CD8-positive, alpha-beta memory T cell (primary cell): ENCODE measurements at regions not wholly inside any gene's neighbourhood (a gene's known extent, or its start where the extent isn't known, plus 50 kb on each side); places are given as distances from the start of the nearest gene placed in this dataset.

ENCODE experiments used
- CTCF ChIA-PET: fragments of 350-600 bp; sonication (Branson Sonifier 250); formaldehyde crosslinking; loops from one replicate; lab custom pipeline; 2021; ENCODE audit warnings: antibody characterized with exemption; lab: Charles Lee
- POLR2A ChIA-PET: fragments of 350-600 bp; sonication (Branson Sonifier 250); formaldehyde crosslinking; loops from one replicate; lab custom pipeline; 2021; ENCODE audit warnings: antibody characterized with exemption; lab: Charles Lee
- DNase-seq, 5 donors: peaks; one replicate each; pipeline versions ENCODE4 v3.0.0 to v3.0.0-alpha.2; 2020 to 2022; ENCODE audit warnings: mixed read lengths in 1 of 5
- H3K27ac ChIP-seq: one replicate; pipeline ENCODE4 v1.7.0; 2013; ENCODE audit warnings: low read depth, mild to moderate bottlenecking, low read length, moderate library complexity
- H3K27me3 ChIP-seq: 2 replicates; pipeline ENCODE4 v1.7.0; 2013; ENCODE audit warnings: low read length, mild to moderate bottlenecking; ENCODE audit not compliant: insufficient read depth, poor library complexity, severe bottlenecking
- H3K36me3 ChIP-seq: 2 replicates; pipeline ENCODE4 v1.7.0; 2013; ENCODE audit warnings: mild to moderate bottlenecking, low read length, moderate library complexity; ENCODE audit not compliant: insufficient read depth
- H3K4me1 ChIP-seq: 2 replicates; pipeline ENCODE4 v1.7.0; 2013; ENCODE audit warnings: mild to moderate bottlenecking, low read length, moderate library complexity; ENCODE audit not compliant: insufficient read depth
- H3K4me3 ChIP-seq: 2 replicates; pipeline ENCODE4 v1.7.0; 2013; ENCODE audit warnings: mild to moderate bottlenecking, low read length
- H3K9me3 ChIP-seq: 2 replicates; pipeline ENCODE4 v1.7.0; 2013; ENCODE audit warnings: mild to moderate bottlenecking, low read length
- H3K27ac Mint-ChIP-seq, 8 donors: one replicate each; pipeline ENCODE4 v1.8.0; 2020 to 2021; ENCODE audit warnings: mixed read lengths in 8 of 8, mild to moderate bottlenecking in 6 of 8, inconsistent platforms in 3 of 8, moderate library complexity in 3 of 8
- H3K27me3 Mint-ChIP-seq, 2 donors: one replicate each; pipeline ENCODE4 v1.8.0; 2020 to 2021; ENCODE audit warnings: mixed read lengths in 2 of 2, mild to moderate bottlenecking in 1 of 2, moderate library complexity in 1 of 2
- H3K36me3 Mint-ChIP-seq, 3 donors: one replicate each; pipeline ENCODE4 v1.8.0; 2020 to 2021; ENCODE audit warnings: mixed read lengths in 3 of 3, inconsistent platforms in 1 of 3, mild to moderate bottlenecking in 1 of 3
- H3K4me1 Mint-ChIP-seq, 3 donors: one replicate each; pipeline ENCODE4 v1.8.0; 2020 to 2021; ENCODE audit warnings: mixed read lengths in 3 of 3, inconsistent platforms in 1 of 3, mild to moderate bottlenecking in 1 of 3
- H3K4me3 Mint-ChIP-seq, 7 donors: one replicate each; pipeline ENCODE4 v1.8.0; 2020 to 2021; ENCODE audit warnings: mixed read lengths in 7 of 7, mild to moderate bottlenecking in 6 of 7, moderate library complexity in 4 of 7, inconsistent platforms in 2 of 7
- H3K9me3 Mint-ChIP-seq, 5 donors: one replicate each; pipeline ENCODE4 v1.8.0; 2020 to 2022; ENCODE audit warnings: mixed read lengths in 5 of 5, mild to moderate bottlenecking in 3 of 5, moderate library complexity in 2 of 5, inconsistent platforms in 1 of 5

DNA sequence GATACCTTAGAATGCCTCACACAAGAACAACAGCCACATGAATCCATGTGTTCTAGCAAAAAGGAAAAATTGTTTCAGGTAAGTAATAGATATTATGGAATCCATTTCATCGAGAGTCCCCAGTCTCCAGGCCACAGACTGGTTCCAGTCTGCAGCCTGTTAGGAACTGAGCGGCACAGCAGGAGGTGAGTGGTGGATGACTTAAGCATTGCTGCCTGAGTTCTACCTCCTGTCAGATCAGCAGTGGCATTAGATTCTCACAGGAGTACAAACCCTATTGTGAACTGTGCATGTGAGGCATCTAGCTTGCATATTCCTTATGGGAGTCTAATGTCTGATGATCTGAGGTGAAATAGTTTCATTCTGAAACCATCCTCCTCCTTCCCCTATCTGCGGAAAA is 207.0 kb downstream of the CSNK1G3 start:
- H3K9me3 Mint-ChIP-seq = peaks cover 0 to 3% (median 0%) of the 10 kb centered on the region in 5 donors
- ChIA-PET POLR2A (no interaction called here), CTCF (no interaction called here)
- H3K4me1 Mint-ChIP-seq = no peaks in the 10 kb centered on the region
- H3K36me3 Mint-ChIP-seq = no peaks in the 10 kb centered on the region
- no peak overlapping the region for H3K27ac ChIP-seq
- H3K4me3 ChIP-seq = no peak overlapping the region
- no peaks in the 10 kb centered on the region for H3K9me3 ChIP-seq
- no peaks in the 10 kb centered on the region for H3K27me3 Mint-ChIP-seq
- no peaks in the 10 kb centered on the region for H3K27me3 ChIP-seq
- no peak overlapping the region for H3K4me3 Mint-ChIP-seq
- no peak for DNase-seq
- no peaks in the 10 kb centered on the region for H3K36me3 ChIP-seq
- H3K27ac Mint-ChIP-seq = no peak overlapping the region
- no peaks in the 10 kb centered on the region for H3K4me1 ChIP-seq

DNA sequence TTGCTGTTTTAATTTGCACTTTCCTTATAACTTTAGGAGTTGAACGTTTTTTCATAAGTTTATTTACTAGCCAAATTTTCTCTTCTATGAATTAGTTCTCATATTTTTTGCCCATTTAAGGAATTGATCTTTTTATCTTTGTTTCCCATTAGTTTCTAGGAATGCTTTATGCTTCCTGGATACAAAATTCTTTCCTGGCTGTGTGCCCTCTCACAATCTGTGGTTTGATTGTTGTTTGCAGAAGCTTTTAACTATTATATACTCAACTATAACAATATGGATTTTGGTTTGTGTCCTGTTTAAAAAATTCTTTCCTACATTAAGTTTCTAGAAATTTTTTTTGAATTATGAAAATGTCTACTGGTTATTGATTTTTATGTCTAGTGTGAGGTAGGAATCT is 206.3 kb downstream of the CSNK1G3 start:
- ChIA-PET CTCF (no interaction called here), POLR2A (no interaction called here)
- Histone ChIP-seq H3K4me3 (no peak overlapping the region), H3K9me3 (no peaks in the 10 kb centered on the region), H3K27me3 (no peaks in the 10 kb centered on the region), H3K4me1 (no peaks in the 10 kb centered on the region), H3K36me3 (no peaks in the 10 kb centered on the region), H3K27ac (no peak overlapping the region)
- no peak for DNase-seq
- Mint-ChIP-seq H3K9me3 (peaks cover 0 to 4% (median 3%) of the 10 kb centered on the region in 5 donors), H3K27me3 (no peaks in the 10 kb centered on the region), H3K36me3 (no peaks in the 10 kb centered on the region), H3K4me1 (no peaks in the 10 kb centered on the region), H3K27ac (no peak overlapping the region), H3K4me3 (no peak overlapping the region)

DNA sequence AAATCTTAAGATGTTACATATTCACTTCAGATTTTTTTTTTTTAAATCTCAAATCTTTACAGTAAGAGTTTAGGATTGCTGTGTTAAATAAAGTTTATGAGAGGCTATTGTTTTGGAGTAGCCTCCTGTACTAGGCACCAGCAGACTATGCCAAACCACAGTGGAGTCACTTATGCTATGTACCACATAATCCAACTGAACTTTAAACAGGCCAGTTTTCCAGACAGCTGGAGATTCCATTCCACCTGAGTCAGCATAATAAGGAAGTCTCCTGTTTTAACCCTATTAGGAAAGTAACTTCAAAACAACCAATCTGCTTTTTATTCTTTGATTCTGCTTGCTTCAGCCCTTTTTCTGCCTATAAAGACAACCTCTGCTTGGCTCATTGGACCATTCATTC is 205.2 kb downstream of the CSNK1G3 start:
- no peaks in the 10 kb centered on the region for H3K4me1 ChIP-seq
- no peaks in the 10 kb centered on the region for H3K27me3 ChIP-seq
- Mint-ChIP-seq H3K4me3 (no peak overlapping the region), H3K27me3 (no peaks in the 10 kb centered on the region), H3K9me3 (peaks cover 0 to 10% (median 4%) of the 10 kb centered on the region in 5 donors), H3K27ac (no peak overlapping the region), H3K4me1 (no peaks in the 10 kb centered on the region), H3K36me3 (no peaks in the 10 kb centered on the region)
- H3K9me3 ChIP-seq = no peaks in the 10 kb centered on the region
- H3K4me3 ChIP-seq = no peak overlapping the region
- no peak for DNase-seq
- POLR2A ChIA-PET = no interaction called here
- CTCF ChIA-PET = no interaction called here
- H3K36me3 ChIP-seq = no peaks in the 10 kb centered on the region
- H3K27ac ChIP-seq = no peak overlapping the region

DNA sequence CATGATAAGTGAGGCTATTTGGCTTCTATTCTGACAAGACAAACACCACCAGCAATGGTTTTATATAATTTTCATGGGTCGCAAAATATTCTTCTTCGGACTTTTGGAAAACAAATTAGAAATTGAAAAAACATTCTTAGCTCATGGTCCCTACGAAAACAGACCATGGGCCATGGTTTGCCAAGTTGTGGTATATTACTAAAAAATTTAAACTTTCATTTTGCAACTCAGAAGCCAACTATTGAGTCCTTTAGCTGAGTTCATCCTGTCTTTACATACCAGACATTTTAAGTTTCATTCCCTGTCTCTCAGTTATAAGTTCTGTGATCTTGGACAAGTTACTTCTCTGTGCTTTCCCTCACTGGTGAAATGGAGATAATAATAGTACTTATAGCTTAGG is 198.1 kb downstream of the CSNK1G3 start:
- Mint-ChIP-seq H3K27me3 (peaks cover 0 to 1% of the 10 kb centered on the region in 2 donors), H3K27ac (no peak overlapping the region), H3K4me3 (no peak overlapping the region), H3K9me3 (peaks cover 0 to 12% (median 7%) of the 10 kb centered on the region in 5 donors), H3K36me3 (no peaks in the 10 kb centered on the region), H3K4me1 (no peaks in the 10 kb centered on the region)
- DNase-seq = no peak
- Histone ChIP-seq H3K4me3 (no peak overlapping the region), H3K27ac (no peak overlapping the region), H3K27me3 (no peaks in the 10 kb centered on the region), H3K4me1 (no peaks in the 10 kb centered on the region), H3K36me3 (no peaks in the 10 kb centered on the region), H3K9me3 (no peaks in the 10 kb centered on the region)
- CTCF ChIA-PET = interaction anchor here (0.6 kb wide), 1 partner anchor 726 kb away, joined by 3 read pairs; no protein-coding TSS in a partner anchor
- POLR2A ChIA-PET = no interaction called here

DNA sequence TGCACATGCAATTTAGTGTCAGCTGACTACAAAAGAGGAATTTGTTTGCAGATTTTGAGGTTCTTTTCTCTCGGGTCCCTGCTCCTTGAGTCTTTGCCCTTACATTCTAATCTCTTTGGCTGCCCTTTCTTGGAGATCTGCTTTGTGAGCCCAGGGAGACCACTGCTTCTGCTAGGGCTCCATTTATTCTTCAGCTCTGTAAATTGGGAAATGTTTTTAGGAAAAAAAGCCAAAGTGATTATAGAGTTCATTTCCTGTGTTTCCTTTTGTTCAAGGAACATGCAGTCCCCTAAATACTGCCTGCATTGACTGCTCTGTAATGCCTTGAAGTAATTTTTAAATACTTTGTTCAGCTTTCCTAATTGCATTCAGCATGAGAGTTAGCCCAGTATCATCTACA is 197.4 kb downstream of the CSNK1G3 start:
- no peak overlapping the region for H3K4me3 Mint-ChIP-seq
- Histone ChIP-seq H3K4me1 (no peaks in the 10 kb centered on the region), H3K27me3 (no peaks in the 10 kb centered on the region), H3K4me3 (no peak overlapping the region), H3K36me3 (no peaks in the 10 kb centered on the region), H3K27ac (no peak overlapping the region), H3K9me3 (no peaks in the 10 kb centered on the region)
- peaks cover 0 to 1% of the 10 kb centered on the region in 2 donors for H3K27me3 Mint-ChIP-seq
- no peaks in the 10 kb centered on the region for H3K36me3 Mint-ChIP-seq
- peaks cover 0 to 12% (median 7%) of the 10 kb centered on the region in 5 donors for H3K9me3 Mint-ChIP-seq
- no peaks in the 10 kb centered on the region for H3K4me1 Mint-ChIP-seq
- no peak for DNase-seq
- H3K27ac Mint-ChIP-seq = peak overlapping the region in 1 of 8 donors; percentile 11
- CTCF ChIA-PET = no interaction called here
- POLR2A ChIA-PET = no interaction called here

DNA sequence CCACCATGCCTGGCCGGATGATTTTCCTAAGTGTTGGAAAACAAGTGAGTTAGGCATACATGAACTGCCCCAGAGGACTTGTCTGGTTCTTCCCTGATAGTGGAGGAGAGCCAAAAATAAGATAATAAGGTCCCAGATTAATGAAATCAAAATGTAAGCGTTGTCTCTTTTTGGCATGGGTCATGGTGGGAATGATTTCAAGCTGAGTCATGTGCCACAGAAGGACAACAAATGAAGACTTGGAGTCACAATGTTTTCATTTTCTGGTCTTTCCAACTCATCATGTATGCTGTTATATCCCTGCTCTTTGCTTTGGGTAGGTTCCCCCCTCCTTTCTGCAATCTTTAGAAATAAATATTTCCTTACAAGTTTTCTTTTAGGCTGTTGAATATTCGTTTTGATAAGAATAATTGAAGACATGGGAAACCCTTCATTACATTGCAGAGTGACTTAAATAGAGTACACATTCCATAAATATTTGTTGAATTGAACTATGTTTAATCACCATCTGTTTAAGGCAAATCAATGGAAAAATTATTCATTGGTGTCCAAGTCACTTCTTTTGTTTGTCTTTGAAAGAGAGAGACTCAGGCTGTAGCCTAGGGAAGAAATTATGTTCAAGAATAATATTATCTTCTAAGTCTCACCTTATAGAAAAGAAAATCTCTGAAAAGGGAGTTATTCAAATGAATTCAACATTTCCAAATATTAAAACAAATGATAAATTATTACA is 196.3 kb downstream of the CSNK1G3 start:
- no peaks in the 10 kb centered on the region for H3K4me1 ChIP-seq
- POLR2A ChIA-PET = no interaction called here
- H3K27ac ChIP-seq = no peak overlapping the region
- no peak overlapping the region for H3K4me3 Mint-ChIP-seq
- no peaks in the 10 kb centered on the region for H3K4me1 Mint-ChIP-seq
- no peaks in the 10 kb centered on the region for H3K27me3 ChIP-seq
- no peak overlapping the region for H3K27ac Mint-ChIP-seq
- H3K27me3 Mint-ChIP-seq = peaks cover 0 to 1% of the 10 kb centered on the region in 2 donors
- CTCF ChIA-PET = no interaction called here
- no peaks in the 10 kb centered on the region for H3K36me3 ChIP-seq
- H3K9me3 Mint-ChIP-seq = peaks cover 0 to 11% (median 4%) of the 10 kb centered on the region in 5 donors
- no peak for DNase-seq
- H3K9me3 ChIP-seq = no peaks in the 10 kb centered on the region
- H3K36me3 Mint-ChIP-seq = no peaks in the 10 kb centered on the region
- H3K4me3 ChIP-seq = no peak overlapping the region

DNA sequence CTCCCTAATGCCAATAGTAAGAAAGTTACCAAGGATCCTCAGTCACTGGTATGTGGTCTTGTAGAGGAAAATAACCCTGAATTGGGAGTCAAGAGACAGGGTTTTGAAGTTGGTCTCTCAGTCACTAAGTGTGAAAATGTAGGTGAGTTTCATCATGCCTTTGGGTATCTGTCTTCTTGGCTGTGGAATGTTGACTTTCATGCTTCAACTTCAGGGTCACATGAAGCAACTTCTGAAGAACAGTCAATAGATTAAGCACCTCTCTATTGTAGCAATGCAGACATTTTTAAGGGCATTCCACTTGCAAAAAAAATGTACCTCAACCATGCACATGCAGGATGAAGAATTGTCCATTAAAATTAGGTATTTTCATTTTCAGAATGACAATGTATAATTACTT is 194.6 kb downstream of the CSNK1G3 start:
- no peak overlapping the region for H3K4me3 ChIP-seq
- CTCF ChIA-PET = no interaction called here
- DNase-seq = no peak

DNA sequence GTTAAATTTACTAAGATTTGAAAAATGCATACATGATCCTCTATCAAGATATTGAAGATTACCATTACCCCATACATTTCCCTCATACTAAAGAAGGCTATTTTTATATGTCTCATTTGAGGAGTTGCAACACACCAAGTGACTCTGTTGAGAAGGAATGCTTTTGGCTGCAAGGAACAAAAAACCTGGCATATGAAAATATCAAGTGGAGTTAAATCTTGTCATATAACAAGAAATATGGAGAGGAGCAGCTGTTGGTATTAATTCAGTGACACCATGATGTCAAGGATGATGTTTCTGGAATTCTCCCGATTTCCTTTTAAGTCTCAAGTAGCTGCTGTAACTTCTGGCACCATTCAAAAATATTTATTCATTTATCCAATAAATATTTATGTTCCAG is 193.8 kb downstream of the CSNK1G3 start:
- Histone ChIP-seq H3K4me1 (no peaks in the 10 kb centered on the region), H3K27ac (no peak overlapping the region), H3K9me3 (no peaks in the 10 kb centered on the region), H3K4me3 (no peak overlapping the region), H3K27me3 (no peaks in the 10 kb centered on the region), H3K36me3 (no peaks in the 10 kb centered on the region)
- Mint-ChIP-seq H3K36me3 (no peaks in the 10 kb centered on the region), H3K9me3 (peaks cover 0 to 4% (median 0%) of the 10 kb centered on the region in 5 donors), H3K4me3 (no peak overlapping the region), H3K27me3 (peaks cover 0 to 1% of the 10 kb centered on the region in 2 donors), H3K4me1 (no peaks in the 10 kb centered on the region), H3K27ac (no peak overlapping the region)
- ChIA-PET CTCF (no interaction called here), POLR2A (no interaction called here)
- DNase-seq = no peak

More for the DNA sequence above, 194.6 kb downstream of the CSNK1G3 start:
- no peak overlapping the region for H3K27ac ChIP-seq
- no peaks in the 10 kb centered on the region for H3K36me3 ChIP-seq
- no peak overlapping the region for H3K27ac Mint-ChIP-seq
- H3K27me3 ChIP-seq = no peaks in the 10 kb centered on the region
- H3K4me3 Mint-ChIP-seq = no peak overlapping the region
- POLR2A ChIA-PET = no interaction called here
- H3K9me3 ChIP-seq = no peaks in the 10 kb centered on the region
- H3K36me3 Mint-ChIP-seq = no peaks in the 10 kb centered on the region
- H3K27me3 Mint-ChIP-seq = peaks cover 0 to 1% of the 10 kb centered on the region in 2 donors
- peaks cover 0 to 5% (median 0%) of the 10 kb centered on the region in 5 donors for H3K9me3 Mint-ChIP-seq
- H3K4me1 ChIP-seq = no peaks in the 10 kb centered on the region
- no peaks in the 10 kb centered on the region for H3K4me1 Mint-ChIP-seq
